ENCODE measurements at regions not wholly inside any gene's neighbourhood (a gene's known extent, or its start where the extent isn't known, plus 50 kb on each side); places are given as distances from the start of the nearest gene placed in this dataset.
A peak's percentile ranks its signal among the peaks of the same experiment; 100 is the strongest.

GRCh38 chr1:214107322-214108096 is 119.7 kb downstream of the PROX1 start:
- H3K36me3 ChIP-seq (ENCODE audit: control insufficient read depth, insufficient read depth, low read length) = no peaks in the 10 kb centered on the region
- no peaks in the 10 kb centered on the region for H3K9me3 ChIP-seq (ENCODE audit: control insufficient read depth, insufficient read depth, low read depth, low read length)
- no peaks in the 10 kb centered on the region for H3K79me2 ChIP-seq (ENCODE audit: control insufficient read depth, insufficient read depth, low read length)
- DNase-seq (ENCODE audit: low read depth in 2 of 2) = peak; percentile 9 to 16
- no peaks in the 10 kb centered on the region for H3K27me3 ChIP-seq (ENCODE audit: control insufficient read depth, insufficient read depth, low read length)
- peak overlapping the region; percentile 69 for H3K4me2 ChIP-seq (ENCODE audit: extremely low read depth, insufficient read depth, low read length)
- H3K4me1 ChIP-seq (ENCODE audit: control insufficient read depth, extremely low read depth, insufficient read depth, low read length) = no peaks in the 10 kb centered on the region
- peak overlapping the region; percentile 2 to 50 (median 22) for H3K4me3 ChIP-seq (replicated peaks in 1 of 4; ENCODE audit: control extremely low read depth in 1 of 4, insufficient read depth in 1 of 4, low read depth in 3 of 4, low read length in 4 of 4)
- TF ChIP-seq EZH2 (IDR thresholded peaks at IDR 0.05; ENCODE audit: low read length, missing control alignments) (no peak), CTCF (conservative IDR thresholded peaks at IDR 0.05 in 1 of 2, IDR thresholded peaks at IDR 0.05 in 1 of 2; ENCODE audit: low read depth in 1 of 2, low read length in 2 of 2) (no peak)
- H4K20me1 ChIP-seq (ENCODE audit: control insufficient read depth, extremely low read depth, insufficient read depth, low read length) = no peaks in the 10 kb centered on the region
- no peak overlapping the region for H3K9ac ChIP-seq (ENCODE audit: insufficient read depth, low read length)
- no peak overlapping the region for H3K27ac ChIP-seq (ENCODE audit: insufficient read depth, low read length)
- peak overlapping the region; percentile 69 for H2AFZ ChIP-seq (ENCODE audit: low read length)

- no peak overlapping the region for H3K9ac ChIP-seq (ENCODE audit: insufficient read depth, low read length)
- no peaks in the 10 kb centered on the region for H4K20me1 ChIP-seq (ENCODE audit: control insufficient read depth, extremely low read depth, insufficient read depth, low read length)
- no peaks in the 10 kb centered on the region for H3K27me3 ChIP-seq (ENCODE audit: control insufficient read depth, insufficient read depth, low read length)
- no peak overlapping the region for H3K27ac ChIP-seq (ENCODE audit: insufficient read depth, low read length)
- no peaks in the 10 kb centered on the region for H3K36me3 ChIP-seq (ENCODE audit: control insufficient read depth, insufficient read depth, low read length)
- TF ChIP-seq CTCF (conservative IDR thresholded peaks at IDR 0.05 in 1 of 2, IDR thresholded peaks at IDR 0.05 in 1 of 2; ENCODE audit: low read depth in 1 of 2, low read length in 2 of 2) (no peak), EZH2 (IDR thresholded peaks at IDR 0.05; ENCODE audit: low read length, missing control alignments) (no peak)
- DNase-seq (ENCODE audit: low read depth in 2 of 2) = peak in 1 of 2 donors; percentile 27
- H3K4me3 ChIP-seq (replicated peaks in 1 of 4; ENCODE audit: control extremely low read depth in 1 of 4, insufficient read depth in 1 of 4, low read depth in 3 of 4, low read length in 4 of 4) = no peak overlapping the region
- H3K9me3 ChIP-seq (ENCODE audit: control insufficient read depth, insufficient read depth, low read depth, low read length) = no peaks in the 10 kb centered on the region
- H3K79me2 ChIP-seq (ENCODE audit: control insufficient read depth, insufficient read depth, low read length) = no peaks in the 10 kb centered on the region
- H2AFZ ChIP-seq (ENCODE audit: low read length) = no peak overlapping the region
- no peaks in the 10 kb centered on the region for H3K4me1 ChIP-seq (ENCODE audit: control insufficient read depth, extremely low read depth, insufficient read depth, low read length)
- no peak overlapping the region for H3K4me2 ChIP-seq (ENCODE audit: extremely low read depth, insufficient read depth, low read length)
These were observed 120.3 kb downstream of the PROX1 start for GRCh38 chr1:214108097-214108446.

- Histone ChIP-seq H3K79me2 (ENCODE audit: control insufficient read depth, insufficient read depth, low read length) (no peaks in the 10 kb centered on the region), H4K20me1 (ENCODE audit: control insufficient read depth, extremely low read depth, insufficient read depth, low read length) (no peaks in the 10 kb centered on the region), H3K4me1 (ENCODE audit: control insufficient read depth, extremely low read depth, insufficient read depth, low read length) (no peaks in the 10 kb centered on the region), H3K27ac (ENCODE audit: insufficient read depth, low read length) (no peak overlapping the region), H3K4me2 (ENCODE audit: extremely low read depth, insufficient read depth, low read length) (no peak overlapping the region), H3K9ac (ENCODE audit: insufficient read depth, low read length) (no peak overlapping the region), H3K27me3 (ENCODE audit: control insufficient read depth, insufficient read depth, low read length) (no peaks in the 10 kb centered on the region), H2AFZ (ENCODE audit: low read length) (no peak overlapping the region), H3K36me3 (ENCODE audit: control insufficient read depth, insufficient read depth, low read length) (no peaks in the 10 kb centered on the region), H3K4me3 (replicated peaks in 1 of 4; ENCODE audit: control extremely low read depth in 1 of 4, insufficient read depth in 1 of 4, low read depth in 3 of 4, low read length in 4 of 4) (no peak overlapping the region), H3K9me3 (ENCODE audit: control insufficient read depth, insufficient read depth, low read depth, low read length) (no peaks in the 10 kb centered on the region)
- no peak for DNase-seq (ENCODE audit: low read depth in 2 of 2)
- TF ChIP-seq CTCF (conservative IDR thresholded peaks at IDR 0.05 in 1 of 2, IDR thresholded peaks at IDR 0.05 in 1 of 2; ENCODE audit: low read depth in 1 of 2, low read length in 2 of 2) (no peak), EZH2 (IDR thresholded peaks at IDR 0.05; ENCODE audit: low read length, missing control alignments) (no peak)
These were observed 124.0 kb downstream of the PROX1 start for GRCh38 chr1:214111796-214112195.
